Colon (tissue), 2 donors: ENCODE measurements at regions not wholly inside any gene's neighbourhood (a gene's known extent, or its start where the extent isn't known, plus 50 kb on each side); places are given as distances from the start of the nearest gene placed in this dataset.
"Not testable (repeated sequence)": the region's sequence is repeated elsewhere in the genome, so short reads cannot be mapped to it uniquely, and the experiment has no call there.

Experiments used
- FAIRE-seq: peaks from 2 replicates; lab custom pipeline; 2012; peaks lifted over from hg19 to GRCh38; lab: Jason Lieb, UNC
- donor health status: control.
- donor health status: control.

- FAIRE-seq: no peak
Observed at GRCh38 chr1:73854527-73854926, 343.4 kb downstream of the LRRIQ3 start.

DNA sequence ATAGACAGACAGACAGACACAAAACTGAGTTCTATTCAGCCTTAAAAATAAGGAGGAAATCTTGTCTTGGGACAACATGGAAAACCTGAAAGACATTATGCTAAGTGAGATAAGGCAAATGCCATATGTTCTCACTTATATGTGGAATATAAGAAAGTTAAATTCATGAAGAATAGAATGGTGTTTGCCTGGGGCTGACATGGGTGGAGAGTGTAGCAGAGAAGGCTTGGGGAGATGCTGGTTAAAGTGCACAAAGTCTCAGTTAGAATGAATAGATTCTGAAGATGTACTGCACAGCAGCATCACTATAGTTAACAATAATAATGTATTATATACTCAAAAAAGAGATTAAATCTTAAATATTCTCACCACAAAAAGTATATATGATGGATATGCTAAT is 355.5 kb downstream of the LRRIQ3 start:
- no peak for FAIRE-seq

DNA sequence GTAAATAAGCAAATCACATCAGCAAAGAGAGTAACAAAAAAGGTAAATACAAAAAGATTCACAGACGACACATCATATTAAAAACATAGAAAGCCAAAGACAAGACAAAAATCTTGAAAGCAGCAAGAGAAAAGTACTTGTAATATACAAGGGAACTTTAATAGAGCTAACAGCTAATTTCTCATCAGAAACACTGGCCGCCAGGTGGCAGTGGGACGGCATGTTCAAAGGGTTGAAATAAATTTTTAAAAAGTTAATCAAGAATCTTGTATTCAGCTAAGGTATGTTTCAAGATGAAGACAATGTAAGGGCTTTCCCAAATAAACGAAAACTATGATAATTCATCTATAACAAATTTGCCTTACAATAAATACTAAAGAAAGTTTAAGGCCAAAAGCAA is 358.1 kb downstream of the LRRIQ3 start:
- FAIRE-seq: no peak

- FAIRE-seq: no peak
Observed at GRCh38 chr1:73832276-73833181, 365.4 kb downstream of the LRRIQ3 start.

DNA sequence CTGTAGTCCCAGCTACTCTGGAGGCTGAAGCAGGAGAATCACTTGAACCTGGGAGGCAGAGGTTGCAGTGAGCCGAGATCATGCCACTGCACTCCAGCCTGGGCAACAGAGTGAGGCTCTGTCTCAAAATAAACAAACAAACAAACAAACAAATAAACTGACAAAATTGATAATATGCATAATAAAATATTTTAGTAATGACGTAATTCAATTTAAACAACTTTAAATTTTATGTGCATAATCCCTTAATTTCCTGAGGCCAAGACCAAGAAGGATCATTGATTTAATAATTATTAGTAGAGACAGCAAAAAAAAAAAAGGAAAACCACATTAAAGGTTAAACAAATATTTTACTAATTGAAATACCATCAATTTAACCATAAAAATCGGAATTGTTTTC is 370.7 kb downstream of the LRRIQ3 start:
- FAIRE-seq: not testable (repeated sequence)

GRCh38 chr1:73824065-73824464 is 373.9 kb downstream of the LRRIQ3 start:
- no peak for FAIRE-seq

- peak; percentile 28 for FAIRE-seq
Observed at GRCh38 chr1:73821520-73821919, 376.5 kb downstream of the LRRIQ3 start.

DNA sequence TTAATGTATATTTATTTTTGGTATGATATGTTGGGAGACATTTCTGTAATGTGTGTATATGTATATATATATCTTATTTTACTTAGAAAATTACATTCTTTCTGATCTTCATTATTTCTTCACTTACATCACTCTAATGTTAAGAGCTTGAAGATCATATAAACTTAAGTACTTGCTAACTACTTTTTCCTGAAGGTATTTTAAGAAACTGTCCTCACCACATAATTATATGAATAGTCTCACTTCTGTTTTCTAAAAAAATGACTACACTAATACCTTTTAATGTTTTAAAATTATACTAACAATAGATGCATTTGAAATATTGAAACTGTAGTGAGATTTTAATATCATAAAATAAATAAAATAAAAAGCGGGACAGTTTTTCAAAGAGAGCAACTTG is 377.1 kb downstream of the LRRIQ3 start:
- no peak for FAIRE-seq

DNA sequence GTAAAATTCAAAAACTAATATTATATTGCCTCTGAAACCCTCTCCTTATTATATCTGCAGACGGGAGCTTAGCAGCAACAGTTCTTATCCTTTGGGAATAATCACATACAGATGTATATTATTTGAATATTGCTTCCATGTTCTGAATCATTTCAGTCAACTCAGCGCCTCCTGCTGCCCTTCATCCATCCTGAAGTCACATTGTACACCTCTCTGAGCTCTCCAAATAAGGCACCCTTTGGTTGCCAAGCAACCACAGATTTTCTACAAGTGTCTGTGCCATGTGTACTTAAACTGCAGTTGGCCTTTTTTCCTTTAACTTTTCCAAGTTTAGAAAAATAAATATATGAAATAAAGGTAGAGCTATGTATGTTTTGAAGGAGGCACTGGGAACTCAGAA is 384.3 kb downstream of the LRRIQ3 start:
- no peak for FAIRE-seq

GRCh38 chr1:73813236-73813635 is 384.7 kb downstream of the LRRIQ3 start:
- FAIRE-seq: no peak

DNA sequence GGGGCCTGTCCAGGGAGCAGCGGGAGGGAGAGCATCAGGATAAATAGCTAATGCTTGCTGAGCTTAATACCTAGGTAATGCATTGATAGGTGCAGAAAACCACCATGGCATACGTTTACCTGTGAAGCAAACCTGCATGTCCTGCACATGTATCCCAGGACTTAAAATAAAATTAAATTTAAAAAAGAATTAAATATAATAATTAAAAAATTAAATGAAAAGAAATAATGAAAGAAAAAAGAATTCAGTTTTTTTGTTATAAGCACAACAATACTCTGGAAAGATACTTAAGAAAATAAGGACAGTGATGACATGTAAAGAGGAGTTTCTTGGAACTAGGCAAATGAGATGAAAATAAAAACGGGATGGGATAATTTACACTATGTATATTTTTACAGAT is 386.2 kb downstream of the LRRIQ3 start:
- FAIRE-seq: no peak

DNA sequence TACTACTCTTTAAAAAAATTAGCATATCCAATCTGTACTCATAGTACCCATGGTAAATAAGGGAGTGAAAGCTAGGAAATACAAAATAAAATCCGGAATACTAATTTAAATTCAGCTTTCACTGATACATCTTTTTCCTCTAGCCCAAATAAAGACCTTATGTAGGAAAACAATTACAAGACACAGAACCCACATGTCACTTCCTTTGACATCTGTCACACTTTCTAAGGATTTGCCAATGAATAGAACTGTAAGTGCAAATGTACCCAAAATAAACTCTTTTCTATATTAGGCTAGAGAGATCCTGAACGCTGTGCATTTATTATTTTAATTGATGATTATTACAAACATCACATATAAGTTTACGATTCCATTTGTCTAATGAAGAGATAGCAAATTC is 393.0 kb downstream of the LRRIQ3 start:
- FAIRE-seq: no peak

DNA sequence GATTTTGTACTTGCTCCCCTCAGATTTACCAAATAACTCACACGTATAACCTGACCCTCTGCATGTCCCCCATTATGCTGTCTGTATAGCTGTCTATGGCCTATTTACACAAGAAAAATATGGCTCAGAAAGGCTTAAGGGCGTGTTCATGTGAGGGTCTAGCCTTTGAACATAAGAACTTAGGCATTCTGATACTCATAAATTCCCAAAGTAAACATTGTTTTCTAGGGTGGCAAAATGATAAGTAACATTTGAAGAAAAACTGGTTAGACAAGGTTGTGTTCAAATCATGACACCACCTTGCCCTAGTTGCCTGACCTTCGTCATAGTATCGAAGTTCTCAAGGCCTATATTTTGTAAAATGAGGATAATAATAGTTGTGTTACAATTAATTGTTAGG is 394.6 kb downstream of the LRRIQ3 start:
- peak; percentile 43 for FAIRE-seq

DNA sequence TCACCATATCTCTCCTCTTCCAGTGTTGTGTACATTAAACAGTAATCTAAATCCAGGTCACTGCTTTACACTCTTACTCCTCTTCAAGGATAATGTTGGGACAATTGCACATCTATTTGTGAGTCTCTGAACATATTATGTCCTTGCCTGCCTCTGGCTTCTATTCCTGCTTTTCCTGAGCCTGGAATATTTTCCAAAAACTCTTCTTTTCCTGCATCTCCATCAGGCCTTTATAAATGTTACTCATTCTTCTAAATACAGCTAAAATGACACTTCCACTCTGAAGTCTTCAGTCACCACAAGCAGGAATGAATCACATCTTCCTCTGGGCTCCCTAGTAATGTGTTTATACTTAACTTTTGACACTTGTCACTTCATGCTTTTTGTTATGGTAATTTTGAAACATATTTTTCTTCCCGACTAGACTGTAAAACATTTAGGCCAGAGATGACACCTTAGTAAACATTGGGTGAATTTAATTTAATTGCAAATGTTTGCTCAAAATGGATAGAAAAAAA is 396.0 kb downstream of the LRRIQ3 start:
- no peak for FAIRE-seq

DNA sequence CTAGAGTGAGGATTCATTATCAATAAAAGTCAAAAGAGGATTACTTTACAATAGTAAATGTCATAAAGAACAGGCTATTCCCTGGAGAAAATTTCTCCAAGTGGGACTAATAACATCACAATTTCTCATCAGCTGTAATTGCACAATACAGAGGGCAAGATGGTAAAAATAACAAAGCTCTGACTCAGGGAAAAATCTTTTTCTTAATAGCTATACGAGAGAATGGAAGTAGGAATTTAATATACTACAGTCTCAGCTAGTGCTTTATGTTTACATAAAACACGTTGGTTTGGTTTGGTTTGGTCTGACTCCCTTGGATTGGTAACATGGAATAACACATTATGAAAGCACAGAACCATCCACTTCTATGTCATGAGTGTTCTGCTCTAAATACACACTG is 397.6 kb downstream of the LRRIQ3 start:
- no peak for FAIRE-seq

- no peak for FAIRE-seq
Observed at GRCh38 chr1:73789965-73790364, 408.0 kb downstream of the LRRIQ3 start.

GRCh38 chr1:73784026-73784425 is 413.9 kb downstream of the LRRIQ3 start:
- FAIRE-seq: no peak

DNA sequence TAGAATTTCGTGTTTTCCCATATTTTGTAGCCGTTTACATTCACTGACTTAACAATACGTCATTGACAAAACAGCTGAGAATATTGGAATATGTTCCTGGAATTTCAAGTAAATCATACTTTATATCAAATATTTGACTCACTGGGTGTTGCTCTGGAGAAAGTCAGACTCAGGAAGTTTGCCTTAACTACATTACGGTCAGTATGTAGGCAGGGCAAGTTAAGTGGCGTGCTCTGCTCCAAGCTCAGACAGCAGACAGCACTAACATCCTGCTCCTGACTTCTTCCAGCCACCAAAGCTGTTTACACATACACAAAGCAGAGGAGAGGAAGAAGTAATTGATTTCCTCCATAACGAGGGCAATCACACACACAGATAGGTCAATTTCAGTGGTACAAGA is 414.6 kb downstream of the LRRIQ3 start:
- FAIRE-seq: no peak

DNA sequence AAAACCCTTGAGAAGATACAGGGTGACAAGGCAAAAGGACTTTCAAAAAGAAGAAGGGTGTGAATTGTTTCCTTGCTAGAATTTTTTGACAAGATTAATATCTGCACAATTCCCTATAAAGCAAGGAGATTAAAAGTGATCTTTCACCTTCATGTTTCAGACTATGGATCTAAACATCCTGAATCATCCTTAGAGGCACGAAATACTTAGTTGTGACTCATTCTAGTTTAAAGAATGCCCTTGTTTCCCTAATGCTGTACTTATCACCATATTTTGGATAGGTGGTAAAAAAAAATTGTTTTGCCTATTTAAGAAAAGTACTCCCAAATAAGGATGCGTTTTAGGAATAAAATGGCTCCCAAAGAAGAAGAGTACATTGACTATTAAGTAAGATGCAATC is 415.1 kb downstream of the LRRIQ3 start:
- no peak for FAIRE-seq

DNA sequence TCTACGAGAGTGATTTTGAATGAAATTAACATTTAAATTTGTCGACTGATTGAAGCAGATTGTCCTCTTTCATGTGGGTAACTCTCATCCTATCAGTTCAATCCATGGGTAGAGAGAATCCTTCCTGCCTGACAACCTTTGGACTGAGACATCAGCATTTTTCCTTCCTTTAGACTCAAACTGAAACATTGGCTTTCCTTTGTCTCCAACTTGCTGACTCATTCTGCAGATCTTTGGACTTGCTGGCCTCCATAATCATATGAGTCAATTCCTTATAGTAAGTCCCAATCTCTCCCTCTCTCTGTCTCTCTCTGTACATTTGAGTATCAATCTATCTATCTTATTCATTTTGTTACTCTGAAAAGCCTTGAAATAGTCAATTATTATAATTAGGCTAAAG is 416.7 kb downstream of the LRRIQ3 start:
- no peak for FAIRE-seq

- no peak for FAIRE-seq
Observed at GRCh38 chr1:73778471-73778870, 419.5 kb downstream of the LRRIQ3 start.

DNA sequence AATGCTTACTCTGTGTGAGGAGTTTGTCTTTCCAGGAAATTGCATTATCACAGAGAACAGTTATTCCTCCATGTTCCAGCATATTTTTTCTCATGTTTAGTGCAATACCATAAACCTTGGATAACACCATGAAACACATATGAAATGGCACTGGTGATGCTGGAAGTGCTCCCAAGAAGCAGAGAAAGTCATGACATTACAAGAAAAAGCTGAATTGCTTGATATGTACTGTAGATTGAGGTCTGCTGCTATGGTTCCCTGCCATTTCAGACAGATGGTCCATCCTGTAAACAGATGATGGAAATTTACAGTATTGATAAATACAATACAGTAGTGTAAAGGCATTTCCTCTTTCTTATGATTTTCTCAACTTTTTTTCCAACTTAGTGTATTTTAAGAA is 422.1 kb downstream of the LRRIQ3 start:
- FAIRE-seq: no peak

DNA sequence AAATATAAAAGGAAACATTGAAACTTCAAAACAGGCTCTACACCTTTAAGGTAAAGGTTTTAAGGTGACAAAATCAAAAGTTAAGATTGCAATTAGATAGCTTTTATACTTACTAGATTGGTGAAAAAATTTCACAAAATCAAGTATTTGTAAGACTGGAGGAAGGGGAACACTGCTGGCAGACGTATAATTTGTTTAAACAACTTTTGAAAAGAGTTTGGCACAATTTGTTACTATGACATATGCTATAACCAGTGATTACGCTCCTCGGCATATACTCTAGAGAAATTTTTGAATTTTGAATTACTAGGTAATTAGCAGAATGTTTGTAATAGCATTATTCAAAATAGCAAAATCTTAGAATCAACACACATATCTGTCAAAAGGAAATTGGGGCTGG is 425.0 kb downstream of the LRRIQ3 start:
- no peak for FAIRE-seq

DNA sequence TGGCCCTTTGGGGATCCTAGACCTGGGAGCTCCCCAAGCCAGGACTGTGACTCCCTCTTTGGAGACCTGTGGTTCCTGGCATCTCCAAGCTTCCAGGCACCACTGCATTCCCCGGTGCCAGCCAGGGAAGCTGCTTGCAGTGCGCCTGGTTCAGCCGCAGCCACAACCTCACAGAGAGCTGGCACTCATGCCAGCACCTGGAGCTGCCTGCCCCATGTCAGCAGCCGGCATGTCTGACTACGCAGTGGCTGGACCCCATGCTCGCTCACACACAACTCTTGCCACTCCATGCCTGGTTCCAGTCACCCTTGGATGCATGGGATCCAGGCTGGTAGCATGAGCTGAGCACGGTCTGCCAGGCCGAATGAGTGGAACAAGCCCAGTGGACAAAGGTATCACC is 426.6 kb downstream of the LRRIQ3 start:
- no peak for FAIRE-seq
